Bronchial epithelial cell (primary cell): ENCODE measurements at regions not wholly inside any gene's neighbourhood (a gene's known extent, or its start where the extent isn't known, plus 50 kb on each side); places are given as distances from the start of the nearest gene placed in this dataset.

Experiments used
- DNase-seq: peaks from one replicate; pipeline ENCODE4 v3.0.0-alpha.2; 2010; ENCODE audit warnings: low read depth
- FAIRE-seq: peaks from 2 replicates; lab custom pipeline; 2011; peaks lifted over from hg19 to GRCh38; lab: Jason Lieb, UNC
- H3K27me3 ChIP-seq: 2 replicates; pipeline ENCODE4 v1.5.1; 2011; ENCODE audit warnings: low read length; ENCODE audit not compliant: control insufficient read depth, insufficient read depth
- H3K36me3 ChIP-seq: 2 replicates; pipeline ENCODE4 v1.5.1; 2011; ENCODE audit warnings: low read length; ENCODE audit not compliant: control insufficient read depth, insufficient read depth
- H3K4me3 ChIP-seq: 2 replicates; pipeline ENCODE4 v1.5.1; 2011; ENCODE audit warnings: mild to moderate bottlenecking, low read depth, low read length, control low read depth
- TF ChIP-seq, protein P1 (sequence below): IDR thresholded peaks from 2 replicates; pipeline ENCODE4 v1.5.1; 2011; ENCODE audit warnings: mild to moderate bottlenecking, moderate library complexity, low read length, control low read depth, inconsistent platforms; ENCODE audit not compliant: insufficient read depth, severe bottlenecking

- H3K36me3 ChIP-seq: no peaks in the 10 kb centered on the region
- H3K4me3 ChIP-seq: no peak overlapping the region
- DNase-seq (no peak), FAIRE-seq (no peak)
- TF ChIP-seq, protein P1, sequence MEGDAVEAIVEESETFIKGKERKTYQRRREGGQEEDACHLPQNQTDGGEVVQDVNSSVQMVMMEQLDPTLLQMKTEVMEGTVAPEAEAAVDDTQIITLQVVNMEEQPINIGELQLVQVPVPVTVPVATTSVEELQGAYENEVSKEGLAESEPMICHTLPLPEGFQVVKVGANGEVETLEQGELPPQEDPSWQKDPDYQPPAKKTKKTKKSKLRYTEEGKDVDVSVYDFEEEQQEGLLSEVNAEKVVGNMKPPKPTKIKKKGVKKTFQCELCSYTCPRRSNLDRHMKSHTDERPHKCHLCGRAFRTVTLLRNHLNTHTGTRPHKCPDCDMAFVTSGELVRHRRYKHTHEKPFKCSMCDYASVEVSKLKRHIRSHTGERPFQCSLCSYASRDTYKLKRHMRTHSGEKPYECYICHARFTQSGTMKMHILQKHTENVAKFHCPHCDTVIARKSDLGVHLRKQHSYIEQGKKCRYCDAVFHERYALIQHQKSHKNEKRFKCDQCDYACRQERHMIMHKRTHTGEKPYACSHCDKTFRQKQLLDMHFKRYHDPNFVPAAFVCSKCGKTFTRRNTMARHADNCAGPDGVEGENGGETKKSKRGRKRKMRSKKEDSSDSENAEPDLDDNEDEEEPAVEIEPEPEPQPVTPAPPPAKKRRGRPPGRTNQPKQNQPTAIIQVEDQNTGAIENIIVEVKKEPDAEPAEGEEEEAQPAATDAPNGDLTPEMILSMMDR: no peak
- H3K27me3 ChIP-seq: no peaks in the 10 kb centered on the region
Measured at GRCh38 chr5:87054821-87055220, 212.9 kb upstream of the RASA1 start.

- DNase-seq (no peak), FAIRE-seq (no peak)
- TF ChIP-seq, protein P1: no peak
- Histone ChIP-seq H3K27me3 (no peaks in the 10 kb centered on the region), H3K4me3 (no peak overlapping the region), H3K36me3 (no peaks in the 10 kb centered on the region)
Measured at GRCh38 chr5:87061046-87061445, 206.6 kb upstream of the RASA1 start.

DNA sequence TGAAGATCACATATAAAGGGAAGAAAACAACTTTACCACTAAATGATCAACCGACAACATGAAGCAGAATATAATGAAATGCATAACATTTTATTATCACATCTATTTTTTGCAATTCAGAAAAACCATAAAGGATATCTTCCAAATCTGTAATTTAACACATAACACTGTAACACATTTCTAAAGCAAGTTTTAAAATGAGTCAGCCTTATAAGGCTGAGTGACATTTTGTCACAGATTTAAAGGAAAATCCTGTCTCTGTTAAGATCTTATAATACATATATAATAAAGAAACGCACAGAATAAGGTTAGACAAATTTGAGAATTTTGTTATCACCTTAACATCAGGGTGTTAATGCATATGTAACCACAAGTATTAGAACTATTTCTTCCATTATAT is 198.4 kb upstream of the RASA1 start:
- FAIRE-seq: no peak
- no peak overlapping the region for H3K4me3 ChIP-seq
- no peak for DNase-seq

DNA sequence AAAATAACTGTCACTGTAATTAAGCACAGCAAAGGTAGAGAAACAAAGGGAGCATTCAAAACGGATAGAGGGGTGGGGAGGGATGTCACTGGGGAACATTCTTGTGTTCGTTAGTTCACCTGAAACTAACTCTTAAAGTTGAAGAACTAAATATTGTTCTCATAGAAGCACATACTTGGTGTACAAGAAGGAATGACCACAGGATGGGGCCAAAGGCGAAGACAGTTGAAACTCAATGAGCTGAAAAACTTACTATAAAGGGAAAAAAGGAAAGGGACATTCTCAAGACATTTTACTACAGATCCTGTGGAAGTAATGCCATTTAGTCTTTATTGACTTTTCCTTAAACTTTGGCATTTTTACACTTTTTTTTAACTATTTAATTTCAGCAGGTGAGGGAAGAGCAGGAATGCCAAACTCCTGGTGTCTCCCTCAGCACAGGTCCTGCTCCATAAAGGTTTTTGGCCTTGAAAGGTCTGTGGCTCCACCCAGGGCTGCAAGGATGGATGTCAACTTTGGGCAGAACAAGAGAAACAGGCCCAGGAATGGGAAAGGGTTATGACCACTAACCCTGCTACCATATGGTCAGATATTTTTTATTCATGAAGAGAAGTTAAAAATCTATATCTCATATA is 197.6 kb upstream of the RASA1 start:
- DNase-seq (peak; percentile 63), FAIRE-seq (no peak)

More for the DNA sequence above, 198.4 kb upstream of the RASA1 start:
- TF ChIP-seq, protein P1: no peak
- Histone ChIP-seq H3K36me3 (no peaks in the 10 kb centered on the region), H3K27me3 (no peaks in the 10 kb centered on the region)

GRCh38 chr5:87074072-87074471 is 193.6 kb upstream of the RASA1 start:
- no peaks in the 10 kb centered on the region for H3K27me3 ChIP-seq
- no peaks in the 10 kb centered on the region for H3K36me3 ChIP-seq
- FAIRE-seq (no peak), DNase-seq (no peak)
- TF ChIP-seq, protein P1: no peak
- no peak overlapping the region for H3K4me3 ChIP-seq

More for the DNA sequence above, 197.6 kb upstream of the RASA1 start:
- Histone ChIP-seq H3K27me3 (no peaks in the 10 kb centered on the region), H3K4me3 (no peak overlapping the region), H3K36me3 (no peaks in the 10 kb centered on the region)
- TF ChIP-seq, protein P1: peak; percentile 43
